Mesenteric fat pad (tissue), 1 donor: ENCODE measurements at regions not wholly inside any gene's neighbourhood (a gene's known extent, or its start where the extent isn't known, plus 50 kb on each side); places are given as distances from the start of the nearest gene placed in this dataset.
"Not testable (repeated sequence)": the region's sequence is repeated elsewhere in the genome, so short reads cannot be mapped to it uniquely, and the experiment has no call there.

Source experiments
- DNase-seq: peaks from one replicate; pipeline ENCODE4 v3.0.0-alpha.2; 2020; ENCODE audit warnings: low spot score
- donor health status: DM: yes; HTN: yes; CAD: no.

DNA sequence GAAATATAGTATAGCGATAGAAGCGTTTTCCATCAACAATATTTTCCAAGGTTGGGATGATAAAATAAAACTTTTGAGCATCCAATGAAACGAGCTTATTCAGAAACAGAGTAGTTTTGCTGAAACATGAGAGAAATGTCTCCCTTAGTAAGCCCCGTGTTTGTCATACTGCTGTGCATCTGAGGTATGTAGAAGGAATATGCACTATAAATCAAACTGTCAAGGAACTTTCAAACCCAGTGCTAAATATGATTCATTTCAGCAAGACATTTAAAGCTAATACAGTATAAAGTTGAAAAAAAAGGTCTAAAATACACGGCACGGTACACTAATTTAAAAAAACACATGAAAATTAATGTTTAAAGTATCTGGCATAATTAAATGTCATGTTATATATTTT, 546.2 kb downstream of the SLITRK5 start:
- no peak for DNase-seq

GRCh38 chr13:88217883-88218282, 546.7 kb downstream of the SLITRK5 start:
- no peak for DNase-seq

DNA sequence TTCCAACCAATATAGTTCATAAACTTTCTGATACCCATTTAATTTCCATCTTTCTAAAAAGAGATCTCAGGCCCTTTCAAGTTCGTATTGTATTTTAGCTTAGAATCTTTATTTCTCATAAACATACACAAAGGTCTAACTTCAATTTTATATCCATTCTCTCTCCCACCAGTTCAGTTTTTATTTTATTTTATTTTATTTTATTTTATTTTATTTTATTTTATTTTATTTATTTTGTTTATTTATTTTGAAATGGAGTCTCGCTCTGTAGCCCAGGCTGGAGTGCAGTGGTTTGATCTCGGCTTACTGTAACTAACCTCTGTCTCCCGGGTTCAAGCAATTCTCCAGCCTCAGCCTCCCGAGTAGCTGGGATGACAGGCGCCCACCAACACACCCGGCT, 552.8 kb downstream of the SLITRK5 start:
- DNase-seq, result no peak

DNA sequence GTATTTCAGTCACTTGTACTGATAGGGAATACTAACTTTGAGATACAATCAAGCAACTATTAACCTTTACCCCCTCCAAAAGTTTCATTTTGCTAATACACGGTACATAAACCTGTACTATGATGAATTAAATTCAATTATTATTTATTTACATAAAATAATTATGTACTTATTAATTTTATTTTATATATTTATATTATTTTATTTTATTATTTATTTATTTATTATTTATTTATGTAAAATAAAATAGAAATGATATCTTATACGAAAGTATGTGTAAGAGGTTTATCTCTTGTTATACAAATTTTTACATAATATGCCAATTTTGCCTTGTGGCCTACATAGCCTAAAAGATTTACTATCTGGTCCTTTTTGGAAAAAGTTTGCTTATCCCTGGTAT, 564.3 kb downstream of the SLITRK5 start:
- DNase-seq, result no peak

- no peak for DNase-seq
Measured at GRCh38 chr13:88246239-88246638, 575.1 kb downstream of the SLITRK5 start.

DNA sequence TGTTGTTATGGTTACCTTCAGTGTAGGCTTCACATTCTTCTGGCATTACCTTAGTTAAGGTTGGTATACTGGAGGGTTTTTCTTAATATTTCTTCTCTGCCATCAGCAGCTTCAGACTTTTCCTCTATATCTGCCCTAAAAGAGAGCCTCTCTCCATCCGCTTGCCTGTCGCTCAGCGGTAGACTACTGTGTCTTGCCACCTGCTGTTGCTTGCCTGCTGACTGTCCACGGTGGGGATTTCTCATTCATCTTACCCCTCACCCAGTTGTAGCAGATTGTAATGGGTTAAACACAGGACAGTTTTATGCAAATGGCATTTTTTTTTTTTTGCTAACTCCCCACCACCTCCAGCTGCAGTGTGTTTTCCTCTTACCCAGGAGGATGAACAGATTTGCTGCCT, 577.2 kb downstream of the SLITRK5 start:
- DNase-seq, result no peak

DNA sequence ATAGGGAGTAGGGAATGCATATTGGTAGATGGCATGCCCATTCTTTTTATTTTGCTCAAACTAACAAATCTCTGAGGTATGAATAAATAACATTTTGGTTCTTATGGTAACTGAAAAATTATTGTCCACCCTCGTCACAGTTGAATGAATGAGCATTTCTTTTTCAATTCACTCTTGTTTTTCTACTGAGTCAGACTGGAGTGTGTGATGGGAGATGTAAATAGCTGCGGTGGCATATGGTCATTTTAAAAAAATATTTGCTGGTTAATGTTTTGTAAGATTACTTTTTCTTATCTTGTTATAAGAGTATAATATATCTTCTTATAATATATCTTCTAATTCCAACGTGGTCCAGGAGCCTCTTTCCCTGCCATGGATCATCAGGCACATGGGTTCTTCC, 586.5 kb downstream of the SLITRK5 start:
- DNase-seq, result no peak

GRCh38 chr13:88263808-88264207, 592.6 kb downstream of the SLITRK5 start:
- DNase-seq, result no peak

- DNase-seq, result no peak
Measured at GRCh38 chr13:88281841-88282240, 610.7 kb downstream of the SLITRK5 start.

DNA sequence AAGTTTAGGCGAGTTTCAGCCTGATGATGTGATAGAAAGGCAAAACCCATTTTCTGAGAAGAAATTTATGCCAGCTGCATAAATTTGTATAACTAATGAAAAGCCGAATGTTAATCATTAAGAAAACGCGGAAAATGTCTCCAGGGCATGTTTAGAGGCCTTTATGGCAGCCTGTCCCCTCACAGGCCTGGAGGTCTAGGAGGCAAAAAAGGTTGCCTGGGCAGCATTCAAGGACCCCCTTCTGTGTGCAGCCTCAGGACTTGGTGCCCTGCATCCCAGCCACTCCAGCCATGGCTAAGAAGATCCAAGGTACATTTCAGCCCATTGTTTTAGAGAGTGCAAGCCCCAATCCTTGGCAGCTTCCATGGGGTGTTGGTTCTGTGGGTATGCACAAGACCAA, 614.2 kb downstream of the SLITRK5 start:
- DNase-seq, result no peak

- DNase-seq, result no peak
Measured at GRCh38 chr13:88288326-88288725, 617.2 kb downstream of the SLITRK5 start.

DNA sequence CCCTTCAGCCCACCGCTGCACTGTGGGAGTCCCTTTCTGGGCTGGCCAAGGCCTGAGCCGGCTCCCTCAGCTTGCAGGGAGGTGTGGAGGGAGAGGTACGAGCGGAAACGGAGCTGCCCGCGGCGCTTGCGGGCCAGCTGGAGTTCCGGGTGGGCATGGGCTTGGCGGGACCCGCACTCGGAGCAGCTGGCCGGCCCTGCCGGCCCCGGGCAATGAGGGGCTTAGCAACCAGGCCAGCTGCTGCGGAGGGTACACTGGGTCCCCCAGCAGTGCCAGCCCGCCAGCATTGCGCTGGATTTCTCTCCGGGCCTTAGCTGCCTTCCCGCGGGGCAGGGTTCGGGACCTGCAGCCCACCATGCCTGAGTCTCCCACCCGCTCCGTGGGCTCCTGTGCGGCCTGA, 620.6 kb downstream of the SLITRK5 start:
- not testable (repeated sequence) for DNase-seq

DNA sequence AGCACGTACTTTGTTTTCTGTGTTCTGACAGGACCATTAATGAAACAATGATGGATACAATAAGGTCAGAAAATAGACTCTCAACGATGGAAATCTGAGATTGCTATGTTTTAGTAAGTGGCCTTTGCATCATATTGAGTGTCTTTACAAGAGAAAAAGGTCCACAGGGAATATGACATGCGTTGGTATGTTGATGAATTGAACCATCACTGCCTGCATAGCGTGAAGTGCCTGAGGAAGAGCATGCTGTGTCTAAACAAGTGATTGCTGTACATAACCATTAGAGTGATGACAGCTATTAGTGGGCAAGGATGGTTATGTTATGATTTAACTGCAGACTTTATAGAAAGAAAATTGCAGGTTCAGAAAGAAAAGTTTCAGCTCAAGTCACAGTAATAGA, 623.2 kb downstream of the SLITRK5 start:
- no peak for DNase-seq

DNA sequence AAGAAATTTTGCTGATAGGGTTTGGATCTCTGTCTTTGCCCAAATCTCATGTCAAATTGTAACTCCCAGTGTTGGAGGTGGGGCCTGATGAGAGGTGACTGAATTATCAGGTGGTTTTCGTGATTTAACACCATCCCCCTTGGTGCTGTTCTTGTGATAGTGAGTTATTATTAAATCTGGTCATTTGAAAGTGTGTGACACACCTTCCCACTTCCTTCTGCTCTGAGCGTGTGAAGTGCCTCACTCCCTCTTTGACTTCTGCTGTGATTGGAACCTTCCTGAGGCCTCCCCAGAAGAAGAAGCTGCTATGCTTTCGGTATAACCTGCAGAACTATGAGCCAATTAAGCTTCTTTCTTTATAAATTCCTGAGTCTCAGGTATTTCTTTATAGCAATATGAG, 632.0 kb downstream of the SLITRK5 start:
- no peak for DNase-seq

GRCh38 chr13:88303605-88304004, 632.4 kb downstream of the SLITRK5 start:
- no peak for DNase-seq

DNA sequence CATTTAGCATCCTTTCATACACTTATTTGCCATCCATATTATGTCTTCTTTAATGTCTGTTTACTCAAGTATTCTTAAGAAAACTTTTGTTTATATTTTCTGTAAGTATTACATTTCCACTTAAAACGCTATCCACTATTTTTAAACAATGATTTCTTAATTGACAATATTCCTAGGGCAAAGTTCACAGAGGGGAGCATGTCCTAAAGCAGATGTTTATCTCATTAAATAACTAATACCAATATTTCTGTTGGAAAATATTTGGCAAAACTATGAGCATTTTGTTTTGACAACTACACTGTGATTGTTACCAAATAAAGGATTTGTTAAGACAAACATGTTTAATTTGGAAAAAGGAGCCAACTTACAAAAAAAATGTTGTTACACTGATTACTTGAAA, 643.3 kb downstream of the SLITRK5 start:
- DNase-seq, result no peak

GRCh38 chr13:88329066-88329465, 657.9 kb downstream of the SLITRK5 start:
- no peak for DNase-seq

DNA sequence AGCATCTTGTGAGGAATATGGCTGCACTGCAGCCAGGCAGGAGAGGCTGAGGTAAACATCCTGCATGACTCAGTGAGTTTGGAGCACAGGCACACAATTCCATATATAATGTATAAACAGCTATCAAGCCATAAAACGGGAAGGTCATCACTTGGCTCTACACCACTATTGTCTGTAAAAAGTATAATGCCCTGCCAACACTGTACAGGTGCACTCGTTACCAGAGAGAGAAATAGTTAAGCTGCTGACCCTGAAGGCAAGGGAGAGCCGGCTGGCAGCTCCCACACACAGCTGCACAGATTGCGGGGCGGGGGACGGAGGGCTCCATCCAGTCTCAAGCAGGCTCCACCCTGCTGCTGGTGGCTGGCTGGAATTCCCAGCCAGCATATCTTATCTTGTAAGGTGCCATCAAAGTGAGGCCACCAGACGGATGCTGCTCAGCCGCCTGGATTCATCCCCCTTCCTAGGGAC, 668.1 kb downstream of the SLITRK5 start:
- no peak for DNase-seq

GRCh38 chr13:88345171-88345847, 674.1 kb downstream of the SLITRK5 start:
- DNase-seq, result no peak

- DNase-seq, result no peak
Measured at GRCh38 chr13:88360761-88361160, 689.6 kb downstream of the SLITRK5 start.

DNA sequence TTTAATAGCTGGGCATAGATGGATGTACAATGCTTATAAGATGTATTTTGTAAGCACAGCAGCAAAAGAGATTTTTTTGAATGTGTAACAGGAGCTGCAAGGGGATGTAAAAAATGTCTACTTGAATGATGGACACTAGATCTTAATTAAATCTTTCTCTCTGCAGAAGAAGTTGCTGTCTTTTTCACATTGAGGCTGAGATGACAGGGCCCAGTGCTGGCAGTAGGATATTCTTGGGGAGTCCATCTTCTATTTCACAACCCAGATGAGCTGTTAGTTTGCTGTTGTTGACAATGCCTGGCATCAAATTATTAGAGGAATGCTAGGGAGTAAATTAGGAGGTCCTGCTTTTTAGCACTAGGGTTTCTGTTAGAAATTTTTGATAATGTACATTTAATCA, 698.7 kb downstream of the SLITRK5 start:
- no peak for DNase-seq

DNA sequence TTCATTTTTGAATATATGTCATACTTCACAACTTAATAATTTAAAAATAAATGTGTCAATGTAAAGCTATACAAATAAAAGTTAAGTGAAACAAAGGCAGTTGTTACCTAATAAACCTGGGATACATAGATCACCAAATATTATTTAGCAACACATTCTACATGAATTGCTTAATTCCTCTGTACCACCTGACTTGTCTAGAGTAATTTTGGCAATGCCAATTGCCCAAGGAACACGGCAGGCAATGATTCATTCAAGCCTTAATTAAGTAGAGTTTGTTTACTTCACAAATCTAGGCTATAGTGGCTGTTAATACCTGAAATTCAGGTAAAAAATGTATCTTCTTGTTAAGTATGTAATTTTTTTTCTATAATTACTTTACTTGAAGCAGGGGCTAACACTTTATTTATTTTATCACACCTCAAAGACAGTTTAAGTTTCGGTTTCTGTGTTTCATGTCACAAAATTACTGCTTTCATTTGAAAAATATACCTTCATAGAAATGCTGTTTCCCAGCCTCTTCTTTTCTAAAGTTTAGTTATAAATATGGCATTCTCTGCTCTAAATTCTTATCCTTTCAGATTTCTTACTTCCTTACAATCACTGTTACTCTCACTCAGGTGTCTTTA, 705.7 kb downstream of the SLITRK5 start:
- no peak for DNase-seq

DNA sequence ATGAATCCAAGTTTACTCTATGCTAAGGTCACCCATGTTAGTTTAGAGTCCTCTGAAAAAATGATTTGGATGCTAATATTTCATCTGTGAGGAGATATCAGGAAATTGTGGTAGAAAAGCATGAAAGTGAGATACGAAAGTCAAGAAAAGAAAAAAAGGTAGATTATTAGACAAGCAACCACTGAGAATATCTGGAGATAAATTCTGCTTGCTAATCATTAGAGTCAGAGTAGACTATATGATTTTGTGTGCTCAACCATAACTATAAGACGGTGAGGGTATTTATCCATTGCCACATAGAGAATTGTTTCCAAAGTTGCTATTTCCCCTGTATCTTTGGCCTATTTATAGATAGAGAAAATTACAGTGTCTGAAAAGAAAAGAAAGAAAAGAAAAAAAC, 706.7 kb downstream of the SLITRK5 start:
- no peak for DNase-seq
